Endothelial cell (in vitro differentiated cells): ENCODE measurements at regions not wholly inside any gene's neighbourhood (a gene's known extent, or its start where the extent isn't known, plus 50 kb on each side); places are given as distances from the start of the nearest gene placed in this dataset.

Experiments used
- DNase-seq: peaks from one replicate; pipeline ENCODE4 v3.0.0; 2021; ENCODE audit warnings: low spot score
- H3K27ac Mint-ChIP-seq: one replicate; pipeline ENCODE4 v1.8.0; 2021; ENCODE audit warnings: mixed read lengths, inconsistent platforms; ENCODE audit not compliant: unreplicated experiment
- H3K27me3 Mint-ChIP-seq: one replicate; pipeline ENCODE4 v1.8.0; 2021; ENCODE audit warnings: mild to moderate bottlenecking, moderate library complexity, mixed read lengths, inconsistent platforms; ENCODE audit not compliant: unreplicated experiment
- H3K36me3 Mint-ChIP-seq: one replicate; pipeline ENCODE4 v1.8.0; 2021; ENCODE audit warnings: mild to moderate bottlenecking, low read depth, mixed read lengths, inconsistent platforms; ENCODE audit not compliant: unreplicated experiment
- H3K4me1 Mint-ChIP-seq: one replicate; pipeline ENCODE4 v1.8.0; 2021; ENCODE audit warnings: mild to moderate bottlenecking, mixed read lengths, inconsistent platforms; ENCODE audit not compliant: unreplicated experiment
- H3K4me3 Mint-ChIP-seq: one replicate; pipeline ENCODE4 v1.8.0; 2021; ENCODE audit warnings: mild to moderate bottlenecking, mixed read lengths, inconsistent platforms; ENCODE audit not compliant: unreplicated experiment
- H3K9me3 Mint-ChIP-seq: one replicate; pipeline ENCODE4 v1.8.0; 2021; ENCODE audit warnings: mixed read lengths, inconsistent platforms; ENCODE audit not compliant: unreplicated experiment
- TF ChIP-seq, protein P1 (sequence below): fragments of 200-600 bp; sonication (generic); IDR thresholded peaks from one replicate; pipeline ENCODE4 v1.5.0; 2021; ENCODE audit warnings: antibody characterized with exemption; ENCODE audit not compliant: unreplicated experiment

DNA sequence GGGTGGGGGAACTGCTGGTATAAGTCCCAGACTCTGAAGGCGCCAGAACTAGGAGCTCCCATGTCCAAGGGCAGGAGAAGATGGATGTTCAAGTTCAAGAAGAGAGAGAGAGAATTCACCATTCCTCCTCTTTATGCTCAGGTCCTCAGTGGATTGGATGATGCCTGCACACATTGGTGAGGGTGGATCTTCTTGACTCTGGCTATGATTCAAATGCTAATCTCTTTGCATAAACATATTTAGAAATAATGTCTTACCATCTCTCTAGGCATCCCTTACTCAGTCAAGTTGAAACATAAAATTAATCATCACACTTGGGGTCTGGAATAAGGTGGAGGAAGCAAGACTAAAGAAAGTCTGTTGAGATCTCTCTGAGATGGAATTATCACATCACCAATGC lies 210.6 kb upstream of the CHST9 start:
- Mint-ChIP-seq H3K27ac (no peak overlapping the region), H3K4me1 (peaks cover 5% of the 10 kb centered on the region), H3K4me3 (no peak overlapping the region), H3K27me3 (no peaks in the 10 kb centered on the region), H3K36me3 (no peaks in the 10 kb centered on the region), H3K9me3 (no peaks in the 10 kb centered on the region)
- TF ChIP-seq, protein P1, sequence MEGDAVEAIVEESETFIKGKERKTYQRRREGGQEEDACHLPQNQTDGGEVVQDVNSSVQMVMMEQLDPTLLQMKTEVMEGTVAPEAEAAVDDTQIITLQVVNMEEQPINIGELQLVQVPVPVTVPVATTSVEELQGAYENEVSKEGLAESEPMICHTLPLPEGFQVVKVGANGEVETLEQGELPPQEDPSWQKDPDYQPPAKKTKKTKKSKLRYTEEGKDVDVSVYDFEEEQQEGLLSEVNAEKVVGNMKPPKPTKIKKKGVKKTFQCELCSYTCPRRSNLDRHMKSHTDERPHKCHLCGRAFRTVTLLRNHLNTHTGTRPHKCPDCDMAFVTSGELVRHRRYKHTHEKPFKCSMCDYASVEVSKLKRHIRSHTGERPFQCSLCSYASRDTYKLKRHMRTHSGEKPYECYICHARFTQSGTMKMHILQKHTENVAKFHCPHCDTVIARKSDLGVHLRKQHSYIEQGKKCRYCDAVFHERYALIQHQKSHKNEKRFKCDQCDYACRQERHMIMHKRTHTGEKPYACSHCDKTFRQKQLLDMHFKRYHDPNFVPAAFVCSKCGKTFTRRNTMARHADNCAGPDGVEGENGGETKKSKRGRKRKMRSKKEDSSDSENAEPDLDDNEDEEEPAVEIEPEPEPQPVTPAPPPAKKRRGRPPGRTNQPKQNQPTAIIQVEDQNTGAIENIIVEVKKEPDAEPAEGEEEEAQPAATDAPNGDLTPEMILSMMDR, result no peak
- DNase-seq, result no peak

DNA sequence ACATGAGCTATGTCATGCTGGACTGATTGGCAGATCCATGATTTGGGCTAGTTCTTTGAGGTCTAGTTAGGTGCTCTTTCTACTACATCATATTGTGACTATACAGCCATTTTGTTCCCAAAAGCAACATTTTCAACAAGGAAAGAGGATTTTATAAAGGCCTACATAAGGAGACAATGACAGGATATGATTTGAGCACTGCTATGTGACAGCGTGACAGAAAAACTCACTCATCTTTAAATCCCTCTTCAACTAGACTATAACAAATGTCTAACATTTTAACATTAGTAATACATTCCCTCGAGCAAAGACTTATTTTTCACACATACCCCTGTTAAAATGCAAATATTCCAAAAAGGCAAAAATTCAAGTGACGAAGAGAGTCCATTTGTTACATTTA lies 209.6 kb upstream of the CHST9 start:
- TF ChIP-seq, protein P1, result no peak
- H3K36me3 Mint-ChIP-seq, result no peaks in the 10 kb centered on the region
- H3K9me3 Mint-ChIP-seq, result no peaks in the 10 kb centered on the region
- H3K27ac Mint-ChIP-seq, result no peak overlapping the region
- no peak for DNase-seq
- no peaks in the 10 kb centered on the region for H3K27me3 Mint-ChIP-seq
- no peak overlapping the region for H3K4me3 Mint-ChIP-seq
- H3K4me1 Mint-ChIP-seq, result peaks cover 5% of the 10 kb centered on the region

DNA sequence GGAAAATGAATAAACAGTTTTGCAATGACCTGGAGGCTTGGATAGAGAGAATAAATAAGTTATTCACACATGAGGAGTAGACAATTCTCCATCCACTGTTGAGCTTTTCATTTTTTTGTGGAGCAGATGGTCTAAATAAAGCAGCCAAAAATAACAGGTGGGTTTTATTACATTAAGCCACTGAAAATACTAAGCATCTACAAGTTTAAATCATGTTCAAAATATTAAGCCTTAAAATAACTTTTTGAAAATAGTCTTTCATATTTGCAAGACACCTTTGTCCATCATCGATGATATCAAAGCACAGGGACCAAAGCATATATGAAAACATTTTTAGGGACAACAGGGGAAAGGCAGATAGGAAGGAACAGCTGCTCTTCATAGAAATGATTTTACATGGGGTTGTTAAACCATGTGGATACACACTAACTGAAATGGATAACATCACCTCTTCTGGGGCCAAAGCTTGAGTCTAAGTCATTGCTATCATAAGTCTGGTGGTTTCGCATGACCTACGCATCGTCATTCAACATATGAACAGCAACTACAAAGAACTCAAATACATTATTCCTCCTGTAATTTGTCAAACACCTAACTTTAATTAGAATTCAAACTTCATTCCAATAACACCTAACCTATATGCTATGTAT lies 197.6 kb upstream of the CHST9 start:
- H3K4me1 Mint-ChIP-seq, result no peaks in the 10 kb centered on the region
- no peak for DNase-seq
- no peaks in the 10 kb centered on the region for H3K36me3 Mint-ChIP-seq
- H3K4me3 Mint-ChIP-seq, result no peak overlapping the region
- H3K27me3 Mint-ChIP-seq, result no peaks in the 10 kb centered on the region
- TF ChIP-seq, protein P1, result no peak
- H3K9me3 Mint-ChIP-seq, result no peaks in the 10 kb centered on the region
- no peak overlapping the region for H3K27ac Mint-ChIP-seq

DNA sequence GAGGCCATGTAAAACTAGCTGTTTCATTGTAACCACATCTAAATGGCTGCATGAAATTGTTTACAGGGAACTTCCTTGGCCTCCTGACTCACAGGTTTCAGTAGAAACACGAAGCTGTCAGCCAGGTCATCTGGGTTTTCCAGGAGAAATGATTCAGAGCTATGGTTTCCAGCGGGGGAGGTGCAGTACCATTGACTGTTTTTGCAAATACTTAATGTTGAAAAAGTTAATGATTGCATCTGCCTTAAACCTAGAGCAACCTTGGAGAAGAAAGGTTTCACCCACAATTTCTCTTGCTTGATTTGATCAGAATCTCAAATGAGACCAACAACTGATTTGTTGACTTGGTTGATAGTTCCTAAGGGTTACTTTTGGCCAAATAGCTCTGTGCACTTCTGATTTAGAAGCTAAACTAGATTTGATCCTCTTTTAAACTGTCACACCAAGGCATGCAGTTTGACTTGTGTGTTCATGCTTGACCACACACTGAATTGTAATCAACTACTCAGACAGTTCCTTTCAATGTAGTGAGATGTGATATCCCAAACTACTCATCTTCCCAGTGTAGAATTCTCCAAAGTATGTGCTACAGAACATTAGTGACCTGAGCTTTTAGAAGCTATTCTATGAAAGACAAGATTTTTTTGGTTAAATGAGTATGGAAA lies 193.5 kb upstream of the CHST9 start:
- H3K4me3 Mint-ChIP-seq, result no peak overlapping the region
- H3K27ac Mint-ChIP-seq, result no peak overlapping the region
- no peak for DNase-seq
- no peaks in the 10 kb centered on the region for H3K9me3 Mint-ChIP-seq
- TF ChIP-seq, protein P1, result no peak
- no peaks in the 10 kb centered on the region for H3K4me1 Mint-ChIP-seq
- no peaks in the 10 kb centered on the region for H3K27me3 Mint-ChIP-seq
- no peaks in the 10 kb centered on the region for H3K36me3 Mint-ChIP-seq

DNA sequence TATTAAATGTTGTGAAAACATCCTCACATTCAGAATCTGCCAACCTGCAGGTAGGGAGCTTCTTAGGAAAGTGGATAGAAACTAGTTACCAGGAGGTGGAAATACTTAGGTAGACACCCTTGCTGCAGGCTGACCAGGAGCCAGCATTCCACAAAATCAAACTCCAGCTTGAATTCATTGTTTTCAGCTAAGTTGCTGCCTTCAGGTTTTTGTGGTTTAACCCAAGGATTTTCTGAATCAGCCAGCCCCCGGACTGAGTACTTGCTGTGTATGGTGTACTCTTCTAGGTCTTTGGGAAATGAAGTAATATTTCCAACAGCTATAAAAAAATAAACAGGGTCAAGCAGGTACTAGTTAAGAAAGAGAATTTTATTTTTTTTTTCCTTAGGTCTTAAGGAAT lies 192.1 kb upstream of the CHST9 start:
- DNase-seq, result no peak
- Mint-ChIP-seq H3K27me3 (peaks cover 2% of the 10 kb centered on the region), H3K4me3 (no peak overlapping the region), H3K36me3 (no peaks in the 10 kb centered on the region), H3K9me3 (no peaks in the 10 kb centered on the region), H3K4me1 (peaks cover 5% of the 10 kb centered on the region), H3K27ac (no peak overlapping the region)
- TF ChIP-seq, protein P1, result no peak
